Left lung (tissue), 4 donors: ENCODE measurements at regions not wholly inside any gene's neighbourhood (a gene's known extent, or its start where the extent isn't known, plus 50 kb on each side); places are given as distances from the start of the nearest gene placed in this dataset.

ENCODE experiments used
- ATAC-seq: fragments of 200-7000 bp; cut with Tn5 transposase; one replicate; pipeline ENCODE4 v1.9.1; 2020; ENCODE audit warnings: moderate library complexity
- DNase-seq, 4 donors: peaks; one replicate each; pipeline ENCODE4 v3.0.0-alpha.2; 2013 to 2020
- H3K27ac ChIP-seq, 2 donors: fragments of 200-600 bp; sonication (generic) in 1 of 2; one replicate each; pipeline versions ENCODE4 v1.5.0 to v1.8.0; 2020 to 2021
- H3K27me3 ChIP-seq, 2 donors: fragments of 200-600 bp; sonication (generic) in 1 of 2; one replicate each; pipeline versions ENCODE4 v1.5.0 to v1.8.0; 2020 to 2021
- H3K36me3 ChIP-seq, 2 donors: fragments of 200-600 bp; sonication (generic) in 1 of 2; one replicate each; pipeline versions ENCODE4 v1.5.0 to v1.8.0; 2020 to 2021
- H3K4me1 ChIP-seq, 2 donors: fragments of 200-600 bp; one replicate each; pipeline ENCODE4 v1.8.0; 2021
- H3K4me3 ChIP-seq, 2 donors: fragments of 200-600 bp; sonication (generic) in 1 of 2; one replicate each; pipeline versions ENCODE4 v1.5.0 to v1.8.0; 2020 to 2021; ENCODE audit warnings: mild to moderate bottlenecking in 1 of 2
- H3K9me3 ChIP-seq, 2 donors: fragments of 200-600 bp; sonication (generic) in 1 of 2; one replicate each; pipeline versions ENCODE4 v1.5.0 to v1.8.0; 2020 to 2021
- CTCF ChIP-seq, 2 donors: fragments of 200-600 bp; sonication (generic) in 1 of 2; IDR thresholded peaks; one replicate each; pipeline versions ENCODE4 v1.5.0 to v1.8.0; 2021; ENCODE audit warnings: antibody characterized with exemption in 2 of 2
- intact Hi-C, 2 donors: fragments of 100-400 bp; cut with DNase I; formaldehyde crosslinking; loops; one replicate each; pipeline versions ENCODE4 v1.11.2 to v1.14.2; 2022
- donor health status: DM: no; HTN: yes; CAD: no.
- donor health status: DM: no; HTN: no; CAD: no.

- Histone ChIP-seq H3K4me3 (no peak overlapping the region), H3K9me3 (no peaks in the 10 kb centered on the region), H3K27me3 (no peaks in the 10 kb centered on the region), H3K36me3 (no peaks in the 10 kb centered on the region), H3K27ac (no peak overlapping the region), H3K4me1 (no peaks in the 10 kb centered on the region)
- no peak for TF ChIP-seq CTCF (IDR thresholded peaks at IDR 0.05)
- no peak for DNase-seq
- ATAC-seq, result no peak
- intact Hi-C loops, result no loop called here
Measured at GRCh38 chr2:47638430-47638829, 67.6 kb upstream of the KCNK12 start.

- Histone ChIP-seq H3K27ac (no peak overlapping the region), H3K4me1 (no peaks in the 10 kb centered on the region), H3K4me3 (no peak overlapping the region), H3K27me3 (no peaks in the 10 kb centered on the region), H3K9me3 (no peaks in the 10 kb centered on the region), H3K36me3 (no peaks in the 10 kb centered on the region)
- DNase-seq, result no peak
- TF ChIP-seq CTCF (IDR thresholded peaks at IDR 0.05), result no peak
- no peak for ATAC-seq
- intact Hi-C loops, result no loop called here
Measured at GRCh38 chr2:47636596-47637264, 65.9 kb upstream of the KCNK12 start.

- intact Hi-C loops, result no loop called here
- no peaks in the 10 kb centered on the region for H3K4me1 ChIP-seq
- TF ChIP-seq CTCF (IDR thresholded peaks at IDR 0.05), result no peak
Measured at GRCh38 chr2:47636176-47636575, 65.4 kb upstream of the KCNK12 start.

GRCh38 chr2:47632754-47633153 is 62.0 kb upstream of the KCNK12 start:
- Histone ChIP-seq H3K27ac (no peak overlapping the region), H3K4me1 (no peaks in the 10 kb centered on the region), H3K36me3 (no peaks in the 10 kb centered on the region), H3K4me3 (no peak overlapping the region), H3K9me3 (no peaks in the 10 kb centered on the region), H3K27me3 (no peaks in the 10 kb centered on the region)
- ATAC-seq (no peak), DNase-seq (no peak)
- TF ChIP-seq CTCF (IDR thresholded peaks at IDR 0.05), result no peak
- intact Hi-C loops, result no loop called here

More at GRCh38 chr2:47636176-47636575, 65.4 kb upstream of the KCNK12 start:
- Histone ChIP-seq H3K36me3 (no peaks in the 10 kb centered on the region), H3K27me3 (no peaks in the 10 kb centered on the region), H3K27ac (no peak overlapping the region), H3K9me3 (no peaks in the 10 kb centered on the region), H3K4me3 (no peak overlapping the region)
- no peak for ATAC-seq
- no peak for DNase-seq

- no peak overlapping the region for H3K4me3 ChIP-seq
- H3K27ac ChIP-seq, result no peak overlapping the region
- no peaks in the 10 kb centered on the region for H3K36me3 ChIP-seq
- intact Hi-C loops, result no loop called here
- H3K9me3 ChIP-seq, result no peaks in the 10 kb centered on the region
- TF ChIP-seq CTCF (IDR thresholded peaks at IDR 0.05), result no peak
- DNase-seq (peak in 2 of 4 donors; percentile 73 to 87), ATAC-seq (peak; percentile 97)
- no peaks in the 10 kb centered on the region for H3K27me3 ChIP-seq
- H3K4me1 ChIP-seq, result no peaks in the 10 kb centered on the region
Measured at GRCh38 chr2:47631792-47632398, 61.1 kb upstream of the KCNK12 start.
